ENCODE measurements at regions not wholly inside any gene's neighbourhood (a gene's known extent, or its start where the extent isn't known, plus 50 kb on each side); places are given as distances from the start of the nearest gene placed in this dataset.

GRCh38 chr5:13034061-13034460, 910.4 kb downstream of the DNAH5 start:
- intact Hi-C loops (cut with DNase I) = no loop called here
- WGBS, 2 donors = 67 to 82% methylated on average over 2 of the region's 2 CpGs

GRCh38 chr5:13029211-13029610, 915.3 kb downstream of the DNAH5 start:
- WGBS, 2 donors = 29 to 77% methylated on average over 1 of the region's 1 CpG
- TF ChIP-seq POLR2A (IDR thresholded peaks at IDR 0.05) = no peak
- no peak for TF ChIP-seq POLR2AphosphoS5 (IDR thresholded peaks at IDR 0.05)
- no peak for TF ChIP-seq EP300 (IDR thresholded peaks at IDR 0.05)
- TF ChIP-seq CTCF (IDR thresholded peaks at IDR 0.05) = no peak
- H3K27ac ChIP-seq = no peak overlapping the region

More at GRCh38 chr5:13034061-13034460, 910.4 kb downstream of the DNAH5 start:
- H3K36me3 ChIP-seq = no peaks in the 10 kb centered on the region
- H3K27me3 ChIP-seq = no peaks in the 10 kb centered on the region
- no peaks in the 10 kb centered on the region for H3K9me3 ChIP-seq
- H3K27ac ChIP-seq = no peak overlapping the region
- H3K4me1 ChIP-seq = no peaks in the 10 kb centered on the region
- no peak for TF ChIP-seq CTCF (IDR thresholded peaks at IDR 0.05)
- no peak for TF ChIP-seq POLR2AphosphoS5 (IDR thresholded peaks at IDR 0.05)
- TF ChIP-seq EP300 (IDR thresholded peaks at IDR 0.05) = no peak
- TF ChIP-seq POLR2A (IDR thresholded peaks at IDR 0.05) = no peak
- no peak overlapping the region for H3K4me3 ChIP-seq
- DNase-seq = no peak

GRCh38 chr5:13027874-13028273, 916.6 kb downstream of the DNAH5 start:
- H3K27ac ChIP-seq = no peak overlapping the region
- no peak overlapping the region for H3K4me3 ChIP-seq
- H3K4me1 ChIP-seq = no peaks in the 10 kb centered on the region
- H3K27me3 ChIP-seq = no peaks in the 10 kb centered on the region
- intact Hi-C loops (cut with DNase I) = no loop called here
- peaks cover 0 to 3% (median 0%) of the 10 kb centered on the region in 4 donors for H3K9me3 ChIP-seq
- TF ChIP-seq CTCF (IDR thresholded peaks at IDR 0.05) (no peak), EP300 (IDR thresholded peaks at IDR 0.05) (no peak), POLR2A (IDR thresholded peaks at IDR 0.05) (no peak), POLR2AphosphoS5 (IDR thresholded peaks at IDR 0.05) (no peak)
- H3K36me3 ChIP-seq = no peaks in the 10 kb centered on the region
- DNase-seq = no peak
- 61 to 66% methylated on average over 4 of the region's 4 CpGs for WGBS, 2 donors

More at GRCh38 chr5:13029211-13029610, 915.3 kb downstream of the DNAH5 start:
- no peaks in the 10 kb centered on the region for H3K27me3 ChIP-seq
- DNase-seq = no peak
- intact Hi-C loops (cut with DNase I) = no loop called here
- no peaks in the 10 kb centered on the region for H3K4me1 ChIP-seq
- no peaks in the 10 kb centered on the region for H3K36me3 ChIP-seq
- no peak overlapping the region for H3K4me3 ChIP-seq
- peaks cover 0 to 3% (median 0%) of the 10 kb centered on the region in 4 donors for H3K9me3 ChIP-seq

- no peak for DNase-seq
- intact Hi-C loops (cut with DNase I) = no loop called here
- no peaks in the 10 kb centered on the region for H3K4me1 ChIP-seq
- no peak overlapping the region for H3K27ac ChIP-seq
- TF ChIP-seq EP300 (IDR thresholded peaks at IDR 0.05) (no peak), CTCF (IDR thresholded peaks at IDR 0.05) (no peak), POLR2A (IDR thresholded peaks at IDR 0.05) (no peak), POLR2AphosphoS5 (IDR thresholded peaks at IDR 0.05) (no peak)
- no peaks in the 10 kb centered on the region for H3K27me3 ChIP-seq
- no peaks in the 10 kb centered on the region for H3K36me3 ChIP-seq
- H3K9me3 ChIP-seq = peaks cover 0 to 3% (median 0%) of the 10 kb centered on the region in 4 donors
- no peak overlapping the region for H3K4me3 ChIP-seq
- 36 to 42% methylated on average over 1 of the region's 1 CpG for WGBS, 2 donors
Measured at GRCh38 chr5:13019729-13020128, 924.8 kb downstream of the DNAH5 start.

- WGBS, 2 donors = 23 to 64% methylated on average over 1 of the region's 1 CpG
Measured at GRCh38 chr5:13003457-13003856, 941.0 kb downstream of the DNAH5 start.

More at GRCh38 chr5:13003457-13003856, 941.0 kb downstream of the DNAH5 start:
- Histone ChIP-seq H3K4me1 (no peaks in the 10 kb centered on the region), H3K4me3 (no peak overlapping the region), H3K27me3 (no peaks in the 10 kb centered on the region), H3K27ac (no peak overlapping the region), H3K36me3 (no peaks in the 10 kb centered on the region), H3K9me3 (no peaks in the 10 kb centered on the region)
- DNase-seq = no peak
- intact Hi-C loops (cut with DNase I) = no loop called here
- TF ChIP-seq CTCF (IDR thresholded peaks at IDR 0.05) = no peak
- TF ChIP-seq POLR2A (IDR thresholded peaks at IDR 0.05) = no peak
- TF ChIP-seq POLR2AphosphoS5 (IDR thresholded peaks at IDR 0.05) = no peak

Data from sigmoid colon (tissue), 6 donors.